RWPE2 (cell line): ENCODE measurements at regions not wholly inside any gene's neighbourhood (a gene's known extent, or its start where the extent isn't known, plus 50 kb on each side); places are given as distances from the start of the nearest gene placed in this dataset.
A peak's percentile ranks its signal among the peaks of the same experiment; 100 is the strongest.

Experiments used
- ATAC-seq: fragments of 200-7000 bp; cut with Tn5 transposase; 3 replicates; pipeline ENCODE4 v1.9.1; 2021; ENCODE audit warnings: low read depth
- DNase-seq: peaks from one replicate; pipeline ENCODE4 v3.0.0-alpha.2; 2020; ENCODE audit warnings: low spot score
- H3K27ac ChIP-seq: fragments of 450-650 bp; 2 replicates; pipeline ENCODE4 v1.5.1; 2017; ENCODE audit warnings: mild to moderate bottlenecking; ENCODE audit not compliant: poor library complexity, severe bottlenecking
- H3K27me3 ChIP-seq: fragments of 250-450 bp; sonication (Bioruptor Pico); 2 replicates; pipeline ENCODE4 v1.5.1; 2021; ENCODE audit warnings: mild to moderate bottlenecking, moderate library complexity; ENCODE audit not compliant: insufficient read depth, poor library complexity, severe bottlenecking
- H3K36me3 ChIP-seq: fragments of 250-450 bp; sonication (Bioruptor Pico); 2 replicates; pipeline ENCODE4 v1.5.1; 2020; ENCODE audit warnings: low read depth, mild to moderate bottlenecking, moderate library complexity
- H3K4me1 ChIP-seq: fragments of 250-450 bp; sonication (Bioruptor Pico); 2 replicates; pipeline ENCODE4 v1.5.1; 2021; ENCODE audit warnings: mild to moderate bottlenecking, moderate library complexity; ENCODE audit not compliant: insufficient read depth, poor library complexity, severe bottlenecking
- H3K4me3 ChIP-seq: fragments of 250-450 bp; sonication (Bioruptor Pico); 2 replicates; pipeline ENCODE4 v1.5.1; 2021; ENCODE audit warnings: mild to moderate bottlenecking, moderate library complexity; ENCODE audit not compliant: severe bottlenecking
- H3K9me3 ChIP-seq: fragments of 250-450 bp; sonication (Bioruptor Pico); 2 replicates; pipeline ENCODE4 v1.5.1; 2021; ENCODE audit warnings: mild to moderate bottlenecking, moderate library complexity; ENCODE audit not compliant: severe bottlenecking
- TF ChIP-seq, protein P1 (sequence below): fragments of 450-650 bp; IDR thresholded peaks from one replicate; pipeline ENCODE4 v1.5.1; 2017; ENCODE audit warnings: mild to moderate bottlenecking, moderate library complexity; ENCODE audit not compliant: poor library complexity, severe bottlenecking

DNA sequence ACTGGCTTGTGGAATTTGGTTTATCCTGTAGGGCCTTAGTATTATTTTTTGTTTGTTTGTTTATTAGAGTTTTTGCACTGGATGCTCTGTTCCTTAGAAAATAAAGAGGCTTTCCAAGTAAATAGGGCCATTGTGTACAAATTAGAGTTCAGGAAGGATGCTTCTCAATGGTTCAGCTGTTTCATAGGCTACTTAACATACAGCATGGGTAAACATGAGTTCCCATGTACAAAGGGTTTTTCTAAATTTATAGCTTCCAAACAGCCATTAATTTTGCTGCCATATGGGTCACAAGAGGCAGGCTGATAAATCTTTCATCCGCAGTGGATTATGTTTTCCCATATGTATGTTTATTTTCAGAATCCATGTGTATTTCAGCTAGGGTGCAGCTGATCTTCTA lies 121.6 kb upstream of the WDR11 start:
- TF ChIP-seq, protein P1, sequence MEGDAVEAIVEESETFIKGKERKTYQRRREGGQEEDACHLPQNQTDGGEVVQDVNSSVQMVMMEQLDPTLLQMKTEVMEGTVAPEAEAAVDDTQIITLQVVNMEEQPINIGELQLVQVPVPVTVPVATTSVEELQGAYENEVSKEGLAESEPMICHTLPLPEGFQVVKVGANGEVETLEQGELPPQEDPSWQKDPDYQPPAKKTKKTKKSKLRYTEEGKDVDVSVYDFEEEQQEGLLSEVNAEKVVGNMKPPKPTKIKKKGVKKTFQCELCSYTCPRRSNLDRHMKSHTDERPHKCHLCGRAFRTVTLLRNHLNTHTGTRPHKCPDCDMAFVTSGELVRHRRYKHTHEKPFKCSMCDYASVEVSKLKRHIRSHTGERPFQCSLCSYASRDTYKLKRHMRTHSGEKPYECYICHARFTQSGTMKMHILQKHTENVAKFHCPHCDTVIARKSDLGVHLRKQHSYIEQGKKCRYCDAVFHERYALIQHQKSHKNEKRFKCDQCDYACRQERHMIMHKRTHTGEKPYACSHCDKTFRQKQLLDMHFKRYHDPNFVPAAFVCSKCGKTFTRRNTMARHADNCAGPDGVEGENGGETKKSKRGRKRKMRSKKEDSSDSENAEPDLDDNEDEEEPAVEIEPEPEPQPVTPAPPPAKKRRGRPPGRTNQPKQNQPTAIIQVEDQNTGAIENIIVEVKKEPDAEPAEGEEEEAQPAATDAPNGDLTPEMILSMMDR, result no peak
- Histone ChIP-seq H3K4me3 (no peak overlapping the region), H3K36me3 (no peaks in the 10 kb centered on the region), H3K4me1 (peaks cover 21% of the 10 kb centered on the region), H3K9me3 (no peaks in the 10 kb centered on the region), H3K27me3 (no peaks in the 10 kb centered on the region), H3K27ac (no peak overlapping the region)
- no peak for DNase-seq
- ATAC-seq, result no peak

DNA sequence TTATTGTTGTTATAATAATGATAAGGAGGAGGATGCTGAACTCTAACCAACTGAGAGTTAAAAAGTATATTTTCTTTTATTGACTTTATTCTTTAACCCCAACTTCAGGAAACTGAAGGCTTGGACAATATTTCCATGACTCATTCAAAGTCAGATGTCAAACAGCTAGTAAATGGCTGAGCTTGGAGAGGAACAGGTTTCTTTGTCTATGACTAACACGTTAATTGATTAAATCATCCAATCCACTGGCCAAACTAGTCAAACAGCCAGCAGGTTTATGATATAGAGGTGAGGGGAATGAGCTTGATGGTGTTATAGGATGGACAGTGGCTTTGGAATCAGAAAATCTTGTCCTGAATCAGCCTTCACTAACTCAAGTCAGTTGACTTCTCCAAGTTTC lies 119.1 kb upstream of the WDR11 start:
- Histone ChIP-seq H3K27ac (peak overlapping the region; percentile 87), H3K27me3 (no peaks in the 10 kb centered on the region), H3K9me3 (no peaks in the 10 kb centered on the region), H3K4me1 (peaks cover 21% of the 10 kb centered on the region), H3K4me3 (no peak overlapping the region), H3K36me3 (no peaks in the 10 kb centered on the region)
- ATAC-seq (peak; percentile 78), DNase-seq (no peak)
- TF ChIP-seq, protein P1, result no peak

DNA sequence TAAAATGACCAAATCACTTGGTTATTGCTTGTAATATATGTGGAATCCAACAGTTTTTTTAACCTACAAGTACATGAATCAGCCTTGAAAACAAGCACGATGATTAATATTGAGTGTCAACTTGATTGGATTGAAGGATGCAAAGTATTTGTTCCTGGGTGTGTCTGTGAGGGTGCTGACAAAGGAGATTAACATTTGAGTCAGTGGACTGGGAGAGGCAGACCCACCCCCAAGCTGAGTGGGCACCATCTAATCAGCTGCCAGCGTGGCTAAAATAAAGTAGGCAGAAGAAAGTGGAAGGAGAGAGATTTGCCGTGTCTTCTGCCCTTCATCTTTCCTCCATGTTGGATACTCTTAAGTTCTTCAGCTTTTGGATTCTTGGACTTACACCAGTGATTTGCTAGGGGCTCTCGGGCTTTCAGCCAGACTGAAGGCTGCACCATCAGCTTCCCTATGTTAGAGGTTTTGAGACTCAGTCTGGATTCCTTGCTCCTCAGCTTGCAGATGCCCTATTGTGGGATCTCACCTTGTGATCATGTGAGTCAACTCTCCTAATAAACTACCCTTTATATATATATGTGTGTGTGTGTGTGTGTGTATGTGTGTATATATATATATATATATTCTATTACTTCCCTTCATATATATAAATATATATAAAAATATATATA lies 118.4 kb upstream of the WDR11 start:
- Histone ChIP-seq H3K36me3 (no peaks in the 10 kb centered on the region), H3K27me3 (no peaks in the 10 kb centered on the region), H3K4me1 (peaks cover 21% of the 10 kb centered on the region), H3K4me3 (peak overlapping the region; percentile 25), H3K27ac (peak overlapping the region; percentile 87), H3K9me3 (no peaks in the 10 kb centered on the region)
- TF ChIP-seq, protein P1, result no peak
- peak; percentile 62 for ATAC-seq
- no peak for DNase-seq

DNA sequence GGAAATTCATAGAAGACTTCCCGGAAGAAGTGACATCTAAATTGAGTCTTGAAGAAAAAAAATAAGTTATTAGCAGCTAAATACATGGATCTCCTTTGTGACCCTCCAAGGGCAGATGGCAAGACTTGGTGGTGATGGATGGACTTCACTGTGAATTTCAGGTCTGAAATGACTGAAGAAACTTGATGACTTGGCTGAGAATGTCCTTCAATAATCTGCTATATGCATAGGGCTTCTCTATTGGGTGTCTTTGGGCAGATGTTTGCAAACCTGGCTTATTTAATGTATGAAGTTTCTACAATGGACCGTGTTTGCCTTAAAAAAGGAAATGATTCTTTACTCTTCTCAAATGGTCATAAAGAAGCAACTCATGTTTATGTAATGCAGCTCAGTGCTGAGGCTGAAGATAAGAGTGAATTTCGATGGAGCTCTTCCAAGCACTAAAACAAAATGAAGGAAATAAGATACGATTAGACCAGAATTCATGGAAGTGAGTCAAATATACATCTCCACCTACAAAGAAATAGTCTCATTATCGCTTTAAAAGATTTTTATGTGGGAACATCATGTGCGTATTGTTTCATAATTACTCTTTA lies 116.6 kb upstream of the WDR11 start:
- Histone ChIP-seq H3K4me1 (peaks cover 21% of the 10 kb centered on the region), H3K9me3 (no peaks in the 10 kb centered on the region), H3K36me3 (no peaks in the 10 kb centered on the region), H3K27ac (no peak overlapping the region), H3K4me3 (no peak overlapping the region), H3K27me3 (no peaks in the 10 kb centered on the region)
- no peak for DNase-seq
- no peak for ATAC-seq
- TF ChIP-seq, protein P1, result no peak

DNA sequence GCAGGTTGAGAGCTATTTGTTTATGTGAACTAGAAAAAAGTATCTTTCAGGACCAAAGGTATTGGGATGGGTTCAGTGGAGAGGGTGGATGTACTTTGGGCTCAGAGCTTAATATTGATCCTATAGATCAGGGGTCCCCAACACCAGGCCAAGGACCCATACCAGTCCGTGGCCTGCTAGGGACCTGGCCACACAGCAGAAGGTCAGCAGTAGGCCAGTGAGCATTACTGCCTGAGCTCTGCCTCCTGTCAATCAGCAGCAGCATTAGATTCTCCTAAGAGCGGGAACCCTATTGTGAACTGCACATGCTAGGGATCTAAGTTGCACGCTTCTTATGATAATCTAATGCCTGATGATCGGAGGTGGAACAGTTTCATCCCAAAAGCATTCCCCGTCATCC lies 115.8 kb upstream of the WDR11 start:
- H3K9me3 ChIP-seq, result no peaks in the 10 kb centered on the region
- H3K27me3 ChIP-seq, result no peaks in the 10 kb centered on the region
- no peak overlapping the region for H3K27ac ChIP-seq
- TF ChIP-seq, protein P1, result no peak
- no peak overlapping the region for H3K4me3 ChIP-seq
- H3K4me1 ChIP-seq, result peaks cover 17% of the 10 kb centered on the region
- DNase-seq, result no peak
- ATAC-seq, result no peak
- no peaks in the 10 kb centered on the region for H3K36me3 ChIP-seq
